Cardiac muscle cell (in vitro differentiated cells and primary cell): ENCODE measurements at regions not wholly inside any gene's neighbourhood (a gene's known extent, or its start where the extent isn't known, plus 50 kb on each side); places are given as distances from the start of the nearest gene placed in this dataset.

ENCODE experiments used
- DNase-seq, 2 donors: peaks; one replicate each; pipeline versions ENCODE4 v3.0.0 to v3.0.0-alpha.2; 2010 to 2017; ENCODE audit warnings: low read depth in 1 of 2, low spot score in 1 of 2
- H3K27ac ChIP-seq: fragments of 200-600 bp; sonication (generic); 2 replicates; pipeline ENCODE4 v1.5.1; 2016
- H3K27me3 ChIP-seq: fragments of 200-600 bp; sonication (generic); 2 replicates; pipeline ENCODE4 v1.6.0; 2016; ENCODE audit warnings: control low read depth
- H3K36me3 ChIP-seq: fragments of 200-600 bp; sonication (generic); 2 replicates; pipeline ENCODE4 v1.5.1; 2016; ENCODE audit warnings: control low read depth
- H3K4me1 ChIP-seq: fragments of 200-600 bp; sonication (generic); 2 replicates; pipeline ENCODE4 v1.8.1; 2017; ENCODE audit warnings: low read depth, mild to moderate bottlenecking, mixed run types
- H3K4me3 ChIP-seq: fragments of 200-600 bp; sonication (generic); 2 replicates; pipeline ENCODE4 v1.5.1; 2016; ENCODE audit warnings: mild to moderate bottlenecking
- H3K9me3 ChIP-seq: fragments of 200-600 bp; sonication (generic); 2 replicates; pipeline ENCODE4 v1.5.1; 2017; ENCODE audit warnings: low read depth, mild to moderate bottlenecking, control low read depth
- CTCF ChIP-seq: IDR thresholded peaks from 2 replicates; pipeline ENCODE4 v1.5.1; 2012; ENCODE audit warnings: low read depth, mild to moderate bottlenecking, low read length

- H3K27ac ChIP-seq: no peak overlapping the region
- no peak overlapping the region for H3K4me3 ChIP-seq
- no peaks in the 10 kb centered on the region for H3K4me1 ChIP-seq
- H3K9me3 ChIP-seq: no peaks in the 10 kb centered on the region
- H3K27me3 ChIP-seq: no peaks in the 10 kb centered on the region
- no peaks in the 10 kb centered on the region for H3K36me3 ChIP-seq
- no peak for DNase-seq
- no peak for TF ChIP-seq CTCF
Observed at GRCh38 chr4:79850626-79851025, 222.4 kb downstream of the ANTXR2 start.

- H3K27ac ChIP-seq: no peak overlapping the region
- DNase-seq: no peak
- TF ChIP-seq CTCF: no peak
- H3K4me3 ChIP-seq: no peak overlapping the region
- no peaks in the 10 kb centered on the region for H3K4me1 ChIP-seq
- H3K9me3 ChIP-seq: no peaks in the 10 kb centered on the region
- no peaks in the 10 kb centered on the region for H3K36me3 ChIP-seq
- no peaks in the 10 kb centered on the region for H3K27me3 ChIP-seq
Observed at GRCh38 chr4:79848329-79848728, 224.7 kb downstream of the ANTXR2 start.

GRCh38 chr4:79847411-79847810 is 225.6 kb downstream of the ANTXR2 start:
- Histone ChIP-seq H3K27ac (no peak overlapping the region), H3K4me3 (no peak overlapping the region), H3K27me3 (no peaks in the 10 kb centered on the region), H3K4me1 (no peaks in the 10 kb centered on the region), H3K9me3 (no peaks in the 10 kb centered on the region), H3K36me3 (no peaks in the 10 kb centered on the region)
- DNase-seq: no peak
- TF ChIP-seq CTCF: no peak

GRCh38 chr4:79842162-79842561 is 230.9 kb downstream of the ANTXR2 start:
- DNase-seq: no peak
- no peaks in the 10 kb centered on the region for H3K9me3 ChIP-seq
- no peak overlapping the region for H3K4me3 ChIP-seq

GRCh38 chr4:79833857-79834256 is 239.2 kb downstream of the ANTXR2 start:
- H3K4me1 ChIP-seq: peaks cover 5% of the 10 kb centered on the region
- no peak for TF ChIP-seq CTCF
- DNase-seq: no peak
- no peaks in the 10 kb centered on the region for H3K9me3 ChIP-seq
- H3K4me3 ChIP-seq: no peak overlapping the region
- H3K27me3 ChIP-seq: no peaks in the 10 kb centered on the region
- H3K27ac ChIP-seq: no peak overlapping the region
- H3K36me3 ChIP-seq: no peaks in the 10 kb centered on the region

More at GRCh38 chr4:79842162-79842561, 230.9 kb downstream of the ANTXR2 start:
- Histone ChIP-seq H3K27ac (no peak overlapping the region), H3K36me3 (no peaks in the 10 kb centered on the region), H3K4me1 (no peaks in the 10 kb centered on the region), H3K27me3 (no peaks in the 10 kb centered on the region)
- no peak for TF ChIP-seq CTCF
